GM23248 (cell line): ENCODE measurements at regions not wholly inside any gene's neighbourhood (a gene's known extent, or its start where the extent isn't known, plus 50 kb on each side); places are given as distances from the start of the nearest gene placed in this dataset.
"Not testable (repeated sequence)": the region's sequence is repeated elsewhere in the genome, so short reads cannot be mapped to it uniquely, and the experiment has no call there.

Experiments
- DNase-seq: peaks from one replicate; pipeline ENCODE4 v3.0.0-alpha.2; 2015
- H2AFZ ChIP-seq: fragments of 200-600 bp; sonication (generic); 2 replicates; pipeline ENCODE4 v1.6.1; 2016; ENCODE audit warnings: antibody characterized with exemption
- H3F3A ChIP-seq: fragments of 200-600 bp; sonication (generic); 2 replicates; pipeline ENCODE4 v1.6.1; 2016; ENCODE audit warnings: mild to moderate bottlenecking, antibody characterized with exemption, mixed run types; ENCODE audit not compliant: insufficient read depth
- H3K27ac ChIP-seq: fragments of 200-600 bp; sonication (generic); 2 replicates; pipeline ENCODE4 v1.5.1; 2016; ENCODE audit warnings: mild to moderate bottlenecking
- H3K27me3 ChIP-seq: fragments of 200-600 bp; sonication (generic); replicated peaks from 2 replicates; pipeline ENCODE4 v1.6.1; 2016; ENCODE audit warnings: mild to moderate bottlenecking; ENCODE audit not compliant: insufficient read depth
- H3K36me3 ChIP-seq: fragments of 200-600 bp; sonication (generic); 2 replicates; pipeline ENCODE4 v1.6.1; 2016; ENCODE audit warnings: low read depth, mild to moderate bottlenecking
- H3K4me1 ChIP-seq: fragments of 200-600 bp; sonication (generic); 2 replicates; pipeline ENCODE4 v1.6.1; 2016; ENCODE audit warnings: mild to moderate bottlenecking; ENCODE audit not compliant: insufficient read depth
- H3K4me2 ChIP-seq: fragments of 200-600 bp; sonication (generic); one replicate; pipeline ENCODE4 v1.6.1; 2016; ENCODE audit warnings: mild to moderate bottlenecking; ENCODE audit not compliant: unreplicated experiment
- H3K4me3 ChIP-seq: fragments of 200-600 bp; sonication (generic); 2 replicates; pipeline ENCODE4 v1.5.1; 2016; ENCODE audit warnings: mild to moderate bottlenecking
- H3K79me2 ChIP-seq: fragments of 200-600 bp; sonication (generic); 2 replicates; pipeline ENCODE4 v1.6.1; 2016; ENCODE audit warnings: mild to moderate bottlenecking; ENCODE audit not compliant: insufficient read depth
- H3K9ac ChIP-seq: fragments of 200-600 bp; sonication (generic); 2 replicates; pipeline ENCODE4 v1.6.1; 2016; ENCODE audit warnings: mild to moderate bottlenecking
- H3K9me2 ChIP-seq: fragments of 200-600 bp; sonication (generic); 2 replicates; pipeline ENCODE4 v1.6.1; 2016; ENCODE audit warnings: mixed run types, mild to moderate bottlenecking, moderate library complexity; ENCODE audit not compliant: insufficient read depth
- H3K9me3 ChIP-seq: fragments of 200-600 bp; sonication (generic); one replicate; pipeline ENCODE4 v1.6.1; 2017; ENCODE audit warnings: low read depth
- H4K20me1 ChIP-seq: fragments of 200-600 bp; sonication (generic); 2 replicates; pipeline ENCODE4 v1.6.0; 2016; ENCODE audit not compliant: insufficient read depth
- EZH2 ChIP-seq: fragments of 200-600 bp; sonication (generic); IDR thresholded peaks from 2 replicates; pipeline ENCODE4 v1.6.1; 2018; ENCODE audit warnings: antibody characterized with exemption, mild to moderate bottlenecking; ENCODE audit not compliant: insufficient read depth, poor library complexity, severe bottlenecking
- EZH2phosphoT487 ChIP-seq: fragments of 200-600 bp; sonication (generic); IDR thresholded peaks from 2 replicates; pipeline ENCODE4 v1.6.1; 2018; ENCODE audit warnings: antibody characterized with exemption, moderate library complexity, mild to moderate bottlenecking, low read depth; ENCODE audit not compliant: insufficient read depth
- WGBS, 2 experiments: methylation state at CpG; one replicate each; pipeline ENCODE4 v1.1.6; 2015 to 2017; ENCODE audit warnings: low lambda C conversion rate in 2 of 2, low coverage in 1 of 2; ENCODE audit errors: missing lambda C conversion rate in 2 of 2; 5-methylcytosine and 5-hydroxymethylcytosine counted together
- in situ Hi-C: fragments of 300-500 bp; cut with MboI; formaldehyde crosslinking; loops from 2 replicates; pipeline ENCODE4 v1.15.0; 2020

DNA sequence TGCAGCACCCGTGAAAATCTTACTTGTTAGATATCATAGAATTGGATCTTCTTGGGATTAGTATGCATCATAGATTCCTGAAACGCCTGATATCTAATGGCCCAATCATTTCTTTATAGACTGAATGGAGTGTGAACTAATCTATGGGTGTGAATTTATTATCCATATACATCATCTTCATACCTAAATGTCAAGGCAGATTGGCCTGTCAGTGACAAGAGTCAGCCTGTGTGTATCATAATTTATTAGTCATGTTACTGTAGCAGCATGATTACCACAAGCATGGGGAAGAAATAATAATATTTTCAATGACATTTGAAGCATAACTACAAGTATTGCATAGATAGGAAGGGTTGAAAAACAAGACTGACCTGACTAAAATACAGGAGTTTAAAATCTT is 235.8 kb downstream of the RAP2B start:
- in situ Hi-C loops: no loop called here
- Histone ChIP-seq H3K4me3 (no peak overlapping the region), H3K9ac (no peak overlapping the region), H3K9me3 (peaks cover 7% of the 10 kb centered on the region), H2AFZ (no peak overlapping the region), H3K36me3 (no peaks in the 10 kb centered on the region), H3K27me3 (no peaks in the 10 kb centered on the region), H4K20me1 (no peaks in the 10 kb centered on the region), H3K79me2 (no peaks in the 10 kb centered on the region), H3F3A (peaks cover 9% of the 10 kb centered on the region), H3K9me2 (no peaks in the 10 kb centered on the region), H3K27ac (no peak overlapping the region), H3K4me2 (no peak overlapping the region), H3K4me1 (peaks cover 20% of the 10 kb centered on the region)
- no peak for DNase-seq
- WGBS, 2 experiments: 47 to 48% methylated on average over 2 of the region's 2 CpGs
- TF ChIP-seq EZH2phosphoT487: no peak
- TF ChIP-seq EZH2: no peak

- Histone ChIP-seq H3K9me3 (no peaks in the 10 kb centered on the region), H3K4me3 (peak overlapping the region; percentile 49), H4K20me1 (no peaks in the 10 kb centered on the region), H3K27ac (no peak overlapping the region), H2AFZ (peak overlapping the region; percentile 88), H3K79me2 (no peaks in the 10 kb centered on the region), H3K9me2 (no peaks in the 10 kb centered on the region), H3K9ac (peak overlapping the region; percentile 28; the same call in 1 of the 2 replicates), H3K4me2 (peak overlapping the region; percentile 83), H3F3A (peaks cover 9% of the 10 kb centered on the region), H3K4me1 (peaks cover 20% of the 10 kb centered on the region), H3K27me3 (no peaks in the 10 kb centered on the region), H3K36me3 (no peaks in the 10 kb centered on the region)
- peak; percentile 2 for DNase-seq
- TF ChIP-seq EZH2phosphoT487 (no peak), EZH2 (no peak)
- in situ Hi-C loops: no loop called here
These were observed 237.6 kb downstream of the RAP2B start for GRCh38 chr3:153399636-153400035.

- Histone ChIP-seq H3K27me3 (no peaks in the 10 kb centered on the region), H3K79me2 (no peaks in the 10 kb centered on the region), H3K4me2 (peak overlapping the region; percentile 83), H3K4me3 (peak overlapping the region; percentile 49), H3K27ac (peak overlapping the region; percentile 23; the same call in 1 of the 2 replicates), H3K4me1 (peaks cover 20% of the 10 kb centered on the region), H2AFZ (peak overlapping the region; percentile 88), H3K36me3 (no peaks in the 10 kb centered on the region), H3K9me2 (no peaks in the 10 kb centered on the region), H3F3A (peaks cover 9% of the 10 kb centered on the region), H3K9ac (peak overlapping the region; percentile 28), H3K9me3 (no peaks in the 10 kb centered on the region), H4K20me1 (no peaks in the 10 kb centered on the region)
- DNase-seq: peak; percentile 55
- in situ Hi-C loops: no loop called here
- TF ChIP-seq EZH2phosphoT487: no peak
- no peak for TF ChIP-seq EZH2
These were observed 238.6 kb downstream of the RAP2B start for GRCh38 chr3:153400641-153401040.

DNA sequence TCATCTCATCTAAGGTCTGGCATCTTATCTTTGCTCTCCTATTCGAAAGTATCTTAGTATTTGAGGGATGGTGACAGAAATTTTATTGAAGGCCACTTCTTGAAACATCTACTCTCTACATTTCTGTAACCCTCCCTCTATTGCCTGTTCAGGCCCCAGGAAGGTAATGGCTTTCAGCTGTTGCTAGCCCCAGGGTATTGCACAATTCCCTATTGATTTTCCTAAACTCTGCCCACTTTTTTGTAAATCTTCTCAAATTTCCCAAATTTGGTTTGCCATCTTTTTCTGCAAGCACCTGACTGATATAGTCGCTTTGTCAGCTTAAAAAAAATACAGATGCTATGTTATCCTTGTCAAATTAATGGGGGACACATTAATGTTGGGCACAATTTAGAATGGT is 242.1 kb downstream of the RAP2B start:
- Histone ChIP-seq H4K20me1 (no peaks in the 10 kb centered on the region), H2AFZ (no peak overlapping the region), H3K79me2 (no peaks in the 10 kb centered on the region), H3K9me2 (no peaks in the 10 kb centered on the region), H3K4me3 (no peak overlapping the region), H3K27ac (no peak overlapping the region), H3K4me1 (peaks cover 18% of the 10 kb centered on the region), H3F3A (peaks cover 9% of the 10 kb centered on the region), H3K27me3 (no peaks in the 10 kb centered on the region), H3K36me3 (no peaks in the 10 kb centered on the region), H3K9me3 (no peaks in the 10 kb centered on the region), H3K9ac (no peak overlapping the region), H3K4me2 (no peak overlapping the region)
- in situ Hi-C loops: no loop called here
- DNase-seq: peak; percentile 0
- 39 to 52% methylated on average over 2 of the region's 2 CpGs for WGBS, 2 experiments
- TF ChIP-seq EZH2 (no peak), EZH2phosphoT487 (no peak)

- H3K36me3 ChIP-seq, H3K4me2 ChIP-seq, DNase-seq, H3F3A ChIP-seq, H3K4me1 ChIP-seq, H2AFZ ChIP-seq, in situ Hi-C loops, H3K9me3 ChIP-seq, H3K9me2 ChIP-seq, H3K27me3 ChIP-seq, H4K20me1 ChIP-seq, H3K4me3 ChIP-seq, H3K9ac ChIP-seq, H3K27ac ChIP-seq, H3K79me2 ChIP-seq: not testable (repeated sequence)
- WGBS, 2 experiments: 94 to 96% methylated on average over 4 of the region's 4 CpGs
These were observed 243.3 kb downstream of the RAP2B start for GRCh38 chr3:153405320-153405719.
